Epidermal melanocyte (primary cell): ENCODE measurements at regions not wholly inside any gene's neighbourhood (a gene's known extent, or its start where the extent isn't known, plus 50 kb on each side); places are given as distances from the start of the nearest gene placed in this dataset.

Experiments used
- DNase-seq: peaks from one replicate; pipeline ENCODE4 v3.0.0; 2011; ENCODE audit warnings: low spot score; ENCODE audit not compliant: insufficient read length

DNA sequence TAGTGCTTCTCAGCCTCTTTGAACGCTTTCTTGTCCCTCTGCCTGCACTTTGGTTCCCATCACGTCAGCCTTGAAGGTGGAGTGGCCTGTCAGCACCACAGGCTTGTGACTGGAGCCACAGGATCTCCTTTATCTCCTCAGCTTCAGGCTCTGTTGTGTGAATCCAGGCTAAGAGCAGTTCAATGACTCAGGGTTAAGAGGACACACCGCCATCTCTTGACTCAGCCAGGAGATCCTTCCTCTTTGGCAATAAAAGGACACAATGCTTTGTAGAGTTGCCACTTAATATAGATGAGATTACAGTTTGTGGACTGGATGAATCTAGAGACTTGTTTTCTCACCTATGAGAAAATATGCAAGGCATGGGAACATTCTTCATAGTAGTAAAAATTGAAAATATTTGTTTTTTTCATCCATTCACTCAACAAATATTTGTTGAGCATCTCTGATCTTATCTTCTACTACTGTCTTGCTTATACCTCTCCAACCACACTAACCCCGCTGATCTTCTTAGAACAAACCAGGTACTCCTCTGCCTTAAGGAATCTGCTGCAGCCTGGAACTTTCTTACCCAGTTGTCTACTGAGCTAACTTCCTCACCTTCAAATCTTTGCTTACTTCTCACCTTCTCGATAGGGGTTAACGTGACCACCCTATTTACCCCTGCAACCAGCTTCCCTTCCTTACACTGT is 62.3 kb downstream of the UCHL1 start:
- DNase-seq, result no peak

- no peak for DNase-seq
Measured at GRCh38 chr4:41319553-41319952, 62.8 kb downstream of the UCHL1 start.

- no peak for DNase-seq
Measured at GRCh38 chr4:41320278-41320677, 63.5 kb downstream of the UCHL1 start.

GRCh38 chr4:41320786-41321185 is 64.1 kb downstream of the UCHL1 start:
- DNase-seq, result no peak

DNA sequence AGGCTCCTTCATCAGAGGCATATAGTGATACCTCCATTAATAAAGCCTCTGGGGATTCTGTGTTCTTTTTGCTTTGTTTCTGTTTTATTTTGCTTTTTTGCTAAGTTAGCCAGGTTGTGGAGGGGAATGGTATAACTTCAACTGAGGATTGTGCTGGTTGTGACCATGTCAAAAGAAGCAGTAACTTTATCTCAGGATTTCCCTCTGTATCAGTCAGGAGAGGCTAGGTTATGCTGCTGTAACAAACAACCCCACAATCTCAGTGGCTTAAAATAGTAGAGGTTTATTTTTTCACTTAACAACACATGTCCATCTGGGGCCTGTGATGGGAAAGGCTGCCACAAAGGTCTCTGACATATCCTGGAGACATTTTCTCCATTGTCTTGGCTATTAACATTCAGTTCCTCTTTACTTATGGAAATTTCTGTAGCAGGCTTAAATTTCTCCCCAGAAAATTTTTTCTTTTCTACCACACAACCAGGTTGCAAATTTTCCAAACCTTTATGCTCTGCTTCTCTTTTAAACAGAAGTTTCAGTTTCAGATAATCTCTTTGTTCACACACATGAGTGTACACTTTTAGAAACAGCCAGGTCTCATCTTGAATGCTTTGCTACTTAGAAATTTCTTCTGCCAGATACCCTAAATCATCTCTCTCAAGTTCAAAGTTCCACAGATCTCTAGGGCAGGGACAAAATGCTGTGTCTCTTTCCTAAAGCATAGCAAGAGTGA is 64.7 kb downstream of the UCHL1 start:
- no peak for DNase-seq

- DNase-seq, result no peak
Measured at GRCh38 chr4:41322617-41323016, 65.9 kb downstream of the UCHL1 start.

DNA sequence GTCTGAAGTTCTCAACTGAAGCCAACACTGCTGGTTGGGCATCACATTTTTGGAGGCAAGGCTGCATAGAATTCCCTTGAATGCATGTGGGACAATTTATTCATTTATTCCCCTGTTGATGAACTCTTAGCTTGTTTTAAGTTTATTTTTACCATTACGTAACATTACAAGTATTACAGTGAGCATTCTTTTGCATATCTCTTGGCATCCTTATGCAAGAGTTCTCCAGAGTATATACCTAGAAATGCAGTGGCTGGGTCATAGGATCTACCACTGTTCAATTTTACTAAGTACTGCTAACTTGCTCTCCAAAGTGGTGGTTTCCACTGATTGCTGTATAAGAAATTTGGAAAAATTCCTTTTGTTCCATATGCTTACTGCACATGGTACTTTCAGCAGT is 66.5 kb downstream of the UCHL1 start:
- no peak for DNase-seq

DNA sequence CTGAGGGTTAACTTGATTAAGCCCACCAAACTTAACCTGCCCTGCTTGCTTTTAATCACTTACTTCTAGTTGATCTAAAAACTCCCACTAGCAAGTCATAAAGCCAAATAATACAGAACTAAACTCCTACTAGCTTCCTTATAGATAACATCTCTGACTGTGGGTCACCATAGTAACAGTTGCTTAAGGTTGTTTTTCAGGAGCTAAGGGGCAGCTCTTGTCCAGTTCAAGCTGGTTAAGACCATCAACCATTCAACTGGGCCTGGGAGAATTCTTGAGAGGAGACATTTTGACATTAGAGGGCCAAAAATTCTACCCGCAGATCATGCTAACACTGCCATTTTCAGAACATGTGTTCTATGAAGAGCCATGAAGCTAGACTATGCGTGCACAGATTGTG is 67.0 kb downstream of the UCHL1 start:
- DNase-seq, result no peak

GRCh38 chr4:41324861-41325260 is 68.1 kb downstream of the UCHL1 start:
- no peak for DNase-seq

DNA sequence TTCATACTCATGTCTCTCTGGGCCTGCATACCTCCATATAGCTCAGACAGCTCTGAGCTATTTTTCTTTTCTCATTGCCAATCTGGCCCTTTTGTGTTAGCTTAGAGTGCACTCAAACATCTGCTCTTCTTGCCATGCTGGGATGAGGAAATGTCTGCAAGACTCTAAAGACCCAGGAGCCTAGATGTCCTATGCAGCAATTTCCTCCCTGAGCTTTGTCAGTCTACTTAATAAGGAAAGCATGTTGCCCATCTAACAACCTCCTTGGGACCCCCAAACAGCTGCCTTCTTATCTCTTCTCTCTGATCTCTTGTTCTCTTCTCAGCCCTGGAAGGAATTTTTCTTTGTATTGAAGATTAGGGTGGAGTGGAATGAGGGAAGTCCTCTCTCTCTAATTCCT is 69.2 kb downstream of the UCHL1 start:
- DNase-seq, result no peak

DNA sequence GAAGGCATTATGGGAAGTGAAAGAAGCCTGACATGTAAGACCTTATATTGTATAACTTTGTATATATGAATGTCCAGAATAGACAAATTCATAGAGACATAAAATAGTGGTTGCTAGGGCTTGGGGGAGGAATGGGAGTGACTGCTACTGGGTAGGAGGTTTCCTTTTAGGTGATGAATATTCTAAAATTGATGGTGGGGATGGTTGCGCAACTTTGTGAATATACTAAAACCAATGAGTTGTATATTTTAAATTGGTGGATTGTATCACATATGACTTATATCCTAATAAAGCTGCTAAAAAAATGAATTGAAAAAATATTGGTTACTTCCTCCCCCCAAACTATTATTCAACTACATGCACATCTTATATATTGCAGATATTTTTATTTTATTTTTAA is 70.0 kb downstream of the UCHL1 start:
- DNase-seq, result no peak

DNA sequence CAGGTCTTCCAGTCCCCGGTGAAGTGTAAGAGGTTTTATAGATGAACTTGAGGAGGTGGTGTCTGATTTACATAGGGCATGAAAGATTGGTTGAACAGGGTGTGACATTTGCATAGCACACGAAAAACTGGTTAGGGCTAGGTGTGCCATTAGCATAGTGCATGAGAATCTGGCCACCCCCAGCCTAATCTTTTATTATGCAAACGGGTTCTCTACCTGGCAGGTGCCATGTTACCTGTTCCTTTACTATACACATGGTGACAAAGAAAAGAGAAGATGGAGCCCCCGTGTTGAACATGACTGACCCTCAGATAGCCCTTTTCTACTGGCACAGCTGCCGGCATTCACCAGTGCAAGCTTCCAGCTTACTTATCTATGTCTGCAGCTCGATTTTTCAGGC is 71.0 kb downstream of the UCHL1 start:
- DNase-seq, result no peak

GRCh38 chr4:41329361-41329760 is 72.6 kb downstream of the UCHL1 start:
- DNase-seq, result peak; percentile 19

- DNase-seq, result no peak
Measured at GRCh38 chr4:41331224-41331623, 74.5 kb downstream of the UCHL1 start.

DNA sequence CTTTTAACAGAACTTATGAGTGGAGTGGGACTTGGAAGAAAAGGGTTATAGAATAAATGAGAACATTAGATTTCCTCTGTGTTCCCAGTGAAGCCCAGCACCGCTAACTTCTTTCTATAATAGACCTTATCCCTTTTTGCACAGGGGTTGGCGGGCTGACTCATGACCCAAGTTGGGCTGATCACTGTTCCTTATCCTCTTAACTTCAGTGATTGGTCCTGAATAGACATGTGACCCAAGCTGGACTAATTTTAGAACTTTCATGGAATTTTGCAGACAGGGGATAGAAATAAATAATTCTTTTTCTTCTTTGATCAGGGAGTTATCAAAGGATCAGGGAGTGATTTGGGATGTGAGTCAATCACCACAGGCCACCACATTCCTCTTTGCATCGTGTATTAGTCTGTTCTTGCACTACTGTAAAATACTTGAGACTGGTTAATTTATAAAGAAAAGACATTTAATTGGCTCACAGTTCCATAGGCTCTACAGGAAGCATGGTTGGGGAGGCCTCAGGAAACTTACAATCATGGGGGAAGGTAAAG is 75.9 kb downstream of the UCHL1 start:
- no peak for DNase-seq

DNA sequence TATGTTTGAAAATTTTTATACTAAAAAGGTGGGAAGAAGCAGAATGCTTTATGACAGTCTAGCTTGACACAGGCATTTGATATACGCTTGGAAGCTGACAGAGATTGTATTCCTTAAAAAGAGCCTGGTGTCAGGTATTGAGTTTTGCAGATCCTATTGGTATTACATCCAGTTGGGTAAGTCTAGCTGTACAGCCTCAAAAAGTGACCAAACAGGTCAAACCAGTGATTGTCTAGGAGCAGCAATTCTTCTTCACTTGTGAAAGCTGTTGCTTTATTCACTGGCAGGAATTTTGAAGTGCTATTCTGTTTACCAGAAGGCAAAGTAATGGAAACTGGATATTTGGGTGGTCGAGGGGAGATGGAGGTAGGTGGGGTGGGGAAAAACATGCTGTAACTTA is 77.5 kb downstream of the UCHL1 start:
- DNase-seq, result no peak

GRCh38 chr4:41339812-41340809 is 83.4 kb downstream of the UCHL1 start:
- peak; percentile 66 for DNase-seq

DNA sequence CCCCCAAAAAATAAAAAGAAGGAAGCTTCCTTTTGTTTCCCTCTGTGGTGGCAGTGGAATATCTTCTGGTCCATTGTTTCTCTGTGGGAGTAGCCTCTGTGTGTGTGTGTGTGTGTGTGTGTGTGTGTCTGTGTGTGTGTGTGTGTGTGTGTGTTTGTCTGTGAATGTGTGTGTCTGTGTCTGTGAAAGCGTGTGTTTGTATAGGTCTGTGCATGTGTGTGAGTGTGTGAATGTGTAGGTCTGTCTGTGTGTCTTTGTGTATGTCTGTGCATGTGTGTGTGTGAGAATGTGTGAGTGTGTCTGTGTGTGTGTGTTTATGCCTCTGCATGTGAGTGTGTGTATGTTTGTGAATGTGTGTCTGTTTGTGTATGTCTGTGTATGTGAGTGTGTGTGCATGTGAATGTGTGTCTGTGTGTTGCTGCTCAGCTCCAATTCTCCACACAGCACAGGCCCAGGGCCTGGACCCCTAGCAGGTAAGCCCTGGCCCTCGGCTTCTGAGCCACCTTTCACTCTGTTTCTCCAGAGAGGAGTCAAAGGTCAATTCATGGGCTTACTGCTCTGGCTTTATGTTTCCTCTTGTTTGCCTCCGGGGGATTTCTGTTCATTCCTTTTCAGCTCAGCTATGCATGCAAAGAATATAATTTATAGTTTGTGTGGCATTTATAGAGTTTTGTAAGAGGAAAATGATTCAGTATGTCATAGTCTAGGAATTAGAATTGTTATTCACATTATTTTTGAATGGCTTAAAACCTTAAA is 89.8 kb downstream of the UCHL1 start:
- peak; percentile 37 for DNase-seq

GRCh38 chr4:41349021-41349420 is 92.3 kb downstream of the UCHL1 start:
- DNase-seq, result no peak

GRCh38 chr4:41358647-41359421 is 102.1 kb downstream of the UCHL1 start:
- no peak for DNase-seq
